ENCODE measurements at regions not wholly inside any gene's neighbourhood (a gene's known extent, or its start where the extent isn't known, plus 50 kb on each side); places are given as distances from the start of the nearest gene placed in this dataset.

DNA sequence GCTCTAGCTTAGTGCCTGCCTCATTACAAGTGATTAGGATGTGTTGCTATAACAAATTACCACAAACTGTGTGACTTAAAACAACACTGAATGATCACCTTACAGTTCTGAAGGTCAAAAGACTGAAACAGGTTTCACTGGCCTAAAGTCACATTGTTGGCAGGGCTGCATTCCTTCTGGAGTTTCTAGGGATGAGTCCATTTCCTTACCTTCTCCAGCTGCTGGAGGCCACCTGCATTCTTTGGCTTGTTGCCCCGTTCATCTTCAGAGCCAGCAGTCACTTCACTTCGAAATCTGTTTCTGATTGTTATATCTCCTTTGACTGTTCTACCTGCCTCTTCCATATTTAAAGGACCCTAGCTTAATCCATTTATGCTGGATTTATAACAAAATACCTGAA lies 69.4 kb upstream of the MTPN start:
- Histone ChIP-seq H3K4me1 (ENCODE audit: control insufficient read depth in 4 of 4, insufficient read depth in 4 of 4, low read length in 3 of 4) (no peaks in the 10 kb centered on the region), H3K27ac (ENCODE audit: low read depth in 1 of 2, low read length in 2 of 2) (no peak overlapping the region), H3K9me3 (ENCODE audit: control insufficient read depth in 4 of 4, low read length in 3 of 4) (no peaks in the 10 kb centered on the region), H3K27me3 (ENCODE audit: control insufficient read depth in 4 of 4, insufficient read depth in 4 of 4, low read length in 3 of 4) (peaks cover 0 to 3% (median 0%) of the 10 kb centered on the region in 4 donors), H3K4me3 (ENCODE audit: low read depth in 1 of 3, low read length in 3 of 3) (no peak overlapping the region), H3K36me3 (ENCODE audit: control insufficient read depth in 4 of 4, insufficient read depth in 3 of 4, low read depth in 1 of 4, low read length in 3 of 4) (no peaks in the 10 kb centered on the region), H3K9ac (ENCODE audit: low read depth in 1 of 2, low read length in 2 of 2) (no peak overlapping the region)
- 67% methylated on average over 2 of the region's 2 CpGs for WGBS
- TF ChIP-seq CTCF (IDR thresholded peaks at IDR 0.05; ENCODE audit: low read depth, low read length, missing input control) (no peak), GABPA (IDR thresholded peaks at IDR 0.05 in 1 of 2, conservative IDR thresholded peaks at IDR 0.05 in 1 of 2) (no peak), HNF4G (IDR thresholded peaks at IDR 0.05) (no peak), MAX (IDR thresholded peaks at IDR 0.05) (no peak), TAF1 (conservative IDR thresholded peaks at IDR 0.05) (no peak), FOXA2 (IDR thresholded peaks at IDR 0.05) (no peak), REST (IDR thresholded peaks at IDR 0.05) (no peak), RAD21 (IDR thresholded peaks at IDR 0.05) (no peak), SP1 (IDR thresholded peaks at IDR 0.05) (no peak), RXRA (IDR thresholded peaks at IDR 0.05) (no peak)
- TF ChIP-seq, protein P1, sequence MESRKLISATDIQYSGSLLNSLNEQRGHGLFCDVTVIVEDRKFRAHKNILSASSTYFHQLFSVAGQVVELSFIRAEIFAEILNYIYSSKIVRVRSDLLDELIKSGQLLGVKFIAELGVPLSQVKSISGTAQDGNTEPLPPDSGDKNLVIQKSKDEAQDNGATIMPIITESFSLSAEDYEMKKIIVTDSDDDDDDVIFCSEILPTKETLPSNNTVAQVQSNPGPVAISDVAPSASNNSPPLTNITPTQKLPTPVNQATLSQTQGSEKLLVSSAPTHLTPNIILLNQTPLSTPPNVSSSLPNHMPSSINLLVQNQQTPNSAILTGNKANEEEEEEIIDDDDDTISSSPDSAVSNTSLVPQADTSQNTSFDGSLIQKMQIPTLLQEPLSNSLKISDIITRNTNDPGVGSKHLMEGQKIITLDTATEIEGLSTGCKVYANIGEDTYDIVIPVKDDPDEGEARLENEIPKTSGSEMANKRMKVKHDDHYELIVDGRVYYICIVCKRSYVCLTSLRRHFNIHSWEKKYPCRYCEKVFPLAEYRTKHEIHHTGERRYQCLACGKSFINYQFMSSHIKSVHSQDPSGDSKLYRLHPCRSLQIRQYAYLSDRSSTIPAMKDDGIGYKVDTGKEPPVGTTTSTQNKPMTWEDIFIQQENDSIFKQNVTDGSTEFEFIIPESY (IDR thresholded peaks at IDR 0.05) = no peak
- DNase-seq (ENCODE audit: low spot score) = no peak

DNA sequence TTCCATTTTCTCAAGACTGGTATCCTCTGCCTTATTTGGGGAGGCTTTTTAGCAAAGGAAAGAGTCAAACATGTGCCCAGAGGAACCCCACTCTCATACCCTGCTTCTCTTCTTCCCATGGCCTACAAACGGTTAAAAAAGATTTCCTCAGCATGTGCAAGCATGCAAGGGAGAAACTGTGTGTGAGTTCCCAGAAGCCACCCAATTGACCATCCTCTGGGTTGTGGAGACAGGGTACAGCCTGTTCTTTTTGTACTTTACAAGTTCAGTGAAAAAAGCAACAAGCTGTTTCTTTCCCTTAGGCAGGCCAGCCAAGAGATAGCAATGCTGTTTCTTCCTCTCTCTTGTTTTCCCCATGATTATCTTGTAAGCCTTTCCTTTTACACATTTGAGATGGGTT lies 68.8 kb upstream of the MTPN start:
- no peak overlapping the region for H3K9ac ChIP-seq (ENCODE audit: low read depth in 1 of 2, low read length in 2 of 2)
- no peaks in the 10 kb centered on the region for H3K9me3 ChIP-seq (ENCODE audit: control insufficient read depth in 4 of 4, low read length in 3 of 4)
- DNase-seq (ENCODE audit: low spot score) = no peak
- no peaks in the 10 kb centered on the region for H3K36me3 ChIP-seq (ENCODE audit: control insufficient read depth in 4 of 4, insufficient read depth in 3 of 4, low read depth in 1 of 4, low read length in 3 of 4)
- no peaks in the 10 kb centered on the region for H3K4me1 ChIP-seq (ENCODE audit: control insufficient read depth in 4 of 4, insufficient read depth in 4 of 4, low read length in 3 of 4)
- H3K4me3 ChIP-seq (ENCODE audit: low read depth in 1 of 3, low read length in 3 of 3) = no peak overlapping the region
- H3K27me3 ChIP-seq (ENCODE audit: control insufficient read depth in 4 of 4, insufficient read depth in 4 of 4, low read length in 3 of 4) = peaks cover 0 to 3% (median 0%) of the 10 kb centered on the region in 4 donors
- peak in 1 of 2 donors; percentile 29 for TF ChIP-seq RAD21 (IDR thresholded peaks at IDR 0.05)
- no peak for TF ChIP-seq EGR1 (IDR thresholded peaks at IDR 0.05; ENCODE audit: low read depth in 2 of 2)
- TF ChIP-seq FOXA1 (IDR thresholded peaks at IDR 0.05) = no peak
- peak; percentile 69 for TF ChIP-seq NR2F2 (IDR thresholded peaks at IDR 0.05)
- TF ChIP-seq CTCF (IDR thresholded peaks at IDR 0.05; ENCODE audit: low read depth, low read length, missing input control) = no peak
- TF ChIP-seq HNF4G (IDR thresholded peaks at IDR 0.05) = no peak
- peak; percentile 58 for TF ChIP-seq SP1 (IDR thresholded peaks at IDR 0.05)
- TF ChIP-seq YY1 (IDR thresholded peaks at IDR 0.05) = no peak
- no peak for TF ChIP-seq FOXA2 (IDR thresholded peaks at IDR 0.05)
- WGBS = 57% methylated on average over 1 of the region's 1 CpG
- no peak overlapping the region for H3K27ac ChIP-seq (ENCODE audit: low read depth in 1 of 2, low read length in 2 of 2)

Data from liver (tissue), 8 donors.